Breast epithelium (tissue), 4 donors: ENCODE measurements at regions not wholly inside any gene's neighbourhood (a gene's known extent, or its start where the extent isn't known, plus 50 kb on each side); places are given as distances from the start of the nearest gene placed in this dataset.
"Not testable (repeated sequence)": the region's sequence is repeated elsewhere in the genome, so short reads cannot be mapped to it uniquely, and the experiment has no call there.

Experiments
- DNase-seq, 2 donors: peaks; one replicate each; pipeline ENCODE4 v3.0.0-alpha.2; 2019; ENCODE audit warnings: low spot score in 2 of 2
- H3K27ac ChIP-seq, 2 donors: fragments of 200-600 bp; sonication (generic) in 1 of 2; one replicate each; pipeline ENCODE4 v1.5.1; 2016 to 2019; ENCODE audit warnings: mild to moderate bottlenecking in 1 of 2
- H3K27me3 ChIP-seq, 2 donors: fragments of 200-600 bp; sonication (generic) in 1 of 2; one replicate each; pipeline versions ENCODE4 v1.5.1 to v1.6.0; 2017 to 2019; ENCODE audit warnings: control low read depth in 1 of 2, mild to moderate bottlenecking in 1 of 2
- H3K36me3 ChIP-seq: fragments of 200-600 bp; one replicate; pipeline ENCODE4 v1.5.1; 2019
- H3K4me1 ChIP-seq, 2 donors: fragments of 200-600 bp; sonication (generic); one replicate each; pipeline ENCODE4 v1.5.1; 2016 to 2019; ENCODE audit warnings: control low read depth in 1 of 2
- H3K4me3 ChIP-seq, 3 donors: fragments of 200-600 bp; sonication (generic); 1 replicate in 2 of 3; 2 replicates in 1 of 3; pipeline ENCODE4 v1.5.1; 2016 to 2019; ENCODE audit warnings: mild to moderate bottlenecking in 3 of 3, moderate library complexity in 2 of 3
- H3K9me3 ChIP-seq, 2 donors: fragments of 200-600 bp; sonication (generic) in 1 of 2; one replicate each; pipeline ENCODE4 v1.5.1; 2016 to 2019; ENCODE audit warnings: control low read depth in 1 of 2
- POLR2A ChIP-seq: fragments of 450-650 bp; IDR thresholded peaks from one replicate; pipeline ENCODE4 v1.6.1; 2016; ENCODE audit warnings: antibody characterized with exemption, mild to moderate bottlenecking, moderate library complexity
- POLR2AphosphoS5 ChIP-seq, 3 donors: sonication (generic); formaldehyde crosslinking; IDR thresholded peaks; one replicate each; pipeline ENCODE4 v1.6.1; 2017; ENCODE audit warnings: antibody characterized with exemption in 3 of 3
- intact Hi-C: fragments of 100-400 bp; cut with DNase I; formaldehyde crosslinking; loops from one replicate; pipeline ENCODE4 v1.15.1; 2023; ENCODE audit warnings: low total_unique reads
- TF ChIP-seq, protein P1 (sequence below), 3 donors: fragments of 450-650 bp; IDR thresholded peaks; one replicate each; pipeline ENCODE4 v1.5.1; 2016 to 2017; ENCODE audit warnings: antibody characterized with exemption in 3 of 3, mild to moderate bottlenecking in 3 of 3, moderate library complexity in 3 of 3

DNA sequence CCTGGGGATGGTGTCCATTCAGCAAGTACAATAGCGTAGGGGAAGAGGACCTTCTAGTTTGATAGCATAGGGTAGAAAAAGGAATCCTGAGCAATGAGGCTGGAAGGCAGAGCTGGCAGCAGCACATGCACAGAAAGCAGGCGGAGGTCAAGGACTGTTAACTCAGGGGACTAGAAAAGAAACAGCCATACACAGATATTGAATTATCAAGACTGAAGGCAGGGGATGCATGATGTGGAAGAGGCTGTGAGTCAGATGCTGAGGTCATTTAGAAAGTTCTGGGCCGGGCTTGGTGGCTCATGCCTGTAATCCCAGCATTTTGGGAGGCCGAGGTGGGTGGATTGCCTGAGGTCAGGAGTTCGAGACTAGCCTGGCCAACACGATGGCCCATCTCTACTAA, 65.6 kb downstream of the OPTC start:
- H3K36me3 ChIP-seq: no peaks in the 10 kb centered on the region
- H3K4me3 ChIP-seq: no peak overlapping the region
- intact Hi-C loops: no loop called here
- no peak for TF ChIP-seq POLR2A
- TF ChIP-seq, protein P1, sequence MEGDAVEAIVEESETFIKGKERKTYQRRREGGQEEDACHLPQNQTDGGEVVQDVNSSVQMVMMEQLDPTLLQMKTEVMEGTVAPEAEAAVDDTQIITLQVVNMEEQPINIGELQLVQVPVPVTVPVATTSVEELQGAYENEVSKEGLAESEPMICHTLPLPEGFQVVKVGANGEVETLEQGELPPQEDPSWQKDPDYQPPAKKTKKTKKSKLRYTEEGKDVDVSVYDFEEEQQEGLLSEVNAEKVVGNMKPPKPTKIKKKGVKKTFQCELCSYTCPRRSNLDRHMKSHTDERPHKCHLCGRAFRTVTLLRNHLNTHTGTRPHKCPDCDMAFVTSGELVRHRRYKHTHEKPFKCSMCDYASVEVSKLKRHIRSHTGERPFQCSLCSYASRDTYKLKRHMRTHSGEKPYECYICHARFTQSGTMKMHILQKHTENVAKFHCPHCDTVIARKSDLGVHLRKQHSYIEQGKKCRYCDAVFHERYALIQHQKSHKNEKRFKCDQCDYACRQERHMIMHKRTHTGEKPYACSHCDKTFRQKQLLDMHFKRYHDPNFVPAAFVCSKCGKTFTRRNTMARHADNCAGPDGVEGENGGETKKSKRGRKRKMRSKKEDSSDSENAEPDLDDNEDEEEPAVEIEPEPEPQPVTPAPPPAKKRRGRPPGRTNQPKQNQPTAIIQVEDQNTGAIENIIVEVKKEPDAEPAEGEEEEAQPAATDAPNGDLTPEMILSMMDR (IDR thresholded peaks at IDR 0.05): no peak
- no peak for TF ChIP-seq POLR2AphosphoS5 (IDR thresholded peaks at IDR 0.05)
- H3K9me3 ChIP-seq: no peaks in the 10 kb centered on the region
- no peaks in the 10 kb centered on the region for H3K27me3 ChIP-seq
- no peak for DNase-seq
- peak overlapping the region in 1 of 2 donors; percentile 69 for H3K27ac ChIP-seq
- H3K4me1 ChIP-seq: no peaks in the 10 kb centered on the region

DNA sequence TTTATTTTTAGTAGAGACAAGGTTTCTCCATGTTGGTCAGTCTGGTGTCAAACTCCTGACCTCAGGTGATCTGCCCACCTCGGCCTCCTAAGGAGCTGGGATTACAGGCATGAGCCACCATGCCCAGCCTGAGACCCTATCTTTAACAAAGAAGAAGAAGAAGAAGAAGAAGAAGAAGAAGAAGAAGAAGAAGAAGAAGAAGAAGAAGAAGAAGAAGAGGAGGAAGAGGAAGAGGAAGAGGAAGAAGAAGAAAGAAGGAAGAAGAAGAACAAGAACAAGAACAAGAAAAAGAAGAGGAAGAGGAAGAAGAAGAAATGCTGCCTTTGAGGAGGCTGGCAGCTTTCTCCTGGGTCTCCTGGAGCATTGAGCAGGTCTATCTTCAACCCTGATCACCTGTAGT, 64.9 kb upstream of the ATP2B4 start:
- H3K27ac ChIP-seq, H3K9me3 ChIP-seq, intact Hi-C loops, H3K4me1 ChIP-seq, H3K4me3 ChIP-seq, DNase-seq, H3K36me3 ChIP-seq, H3K27me3 ChIP-seq: not testable (repeated sequence)

GRCh38 chr1:203563291-203563690, 63.3 kb upstream of the ATP2B4 start:
- no peak for DNase-seq
- intact Hi-C loops: no loop called here
- Histone ChIP-seq H3K36me3 (no peaks in the 10 kb centered on the region), H3K4me3 (no peak overlapping the region), H3K9me3 (no peaks in the 10 kb centered on the region), H3K27me3 (no peaks in the 10 kb centered on the region), H3K27ac (no peak overlapping the region), H3K4me1 (no peaks in the 10 kb centered on the region)
- no peak for TF ChIP-seq POLR2AphosphoS5 (IDR thresholded peaks at IDR 0.05)
- no peak for TF ChIP-seq POLR2A
- TF ChIP-seq, protein P1 (IDR thresholded peaks at IDR 0.05): no peak

- H3K9me3 ChIP-seq: no peaks in the 10 kb centered on the region
- no peak overlapping the region for H3K27ac ChIP-seq
Measured at GRCh38 chr1:203564024-203564423, 62.6 kb upstream of the ATP2B4 start.

GRCh38 chr1:203565049-203565448, 61.6 kb upstream of the ATP2B4 start:
- intact Hi-C loops: no loop called here
- Histone ChIP-seq H3K9me3 (no peaks in the 10 kb centered on the region), H3K27me3 (no peaks in the 10 kb centered on the region), H3K27ac (no peak overlapping the region), H3K4me3 (no peak overlapping the region), H3K4me1 (no peaks in the 10 kb centered on the region), H3K36me3 (no peaks in the 10 kb centered on the region)
- TF ChIP-seq POLR2A (no peak), POLR2AphosphoS5 (IDR thresholded peaks at IDR 0.05) (no peak)
- TF ChIP-seq, protein P1 (IDR thresholded peaks at IDR 0.05): no peak
- no peak for DNase-seq

More at GRCh38 chr1:203564024-203564423, 62.6 kb upstream of the ATP2B4 start:
- no peaks in the 10 kb centered on the region for H3K27me3 ChIP-seq
- no peaks in the 10 kb centered on the region for H3K4me1 ChIP-seq
- DNase-seq: no peak
- no peak overlapping the region for H3K4me3 ChIP-seq
- intact Hi-C loops: no loop called here
- no peaks in the 10 kb centered on the region for H3K36me3 ChIP-seq
- no peak for TF ChIP-seq POLR2A
- TF ChIP-seq, protein P1 (IDR thresholded peaks at IDR 0.05): no peak
- no peak for TF ChIP-seq POLR2AphosphoS5 (IDR thresholded peaks at IDR 0.05)

DNA sequence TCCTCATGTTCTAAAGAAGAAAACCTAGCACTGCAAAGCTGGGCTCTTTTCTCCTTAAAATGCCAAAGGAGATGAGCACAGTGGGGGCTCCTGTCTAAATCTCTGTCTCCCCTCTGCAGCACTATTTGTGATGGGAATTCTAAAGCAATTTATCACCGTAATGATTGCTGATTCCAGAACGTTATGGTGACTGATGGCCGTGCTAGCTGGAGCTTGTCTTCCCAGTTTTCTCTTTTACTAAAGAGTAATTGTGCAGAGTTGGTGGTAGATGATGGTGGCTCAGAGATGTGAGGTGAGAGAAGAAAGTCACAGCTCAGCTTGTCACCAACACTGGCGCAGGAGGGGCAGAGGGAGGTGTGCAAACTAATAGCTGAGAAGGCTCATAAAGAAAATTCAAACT, 60.7 kb upstream of the ATP2B4 start:
- Histone ChIP-seq H3K4me3 (no peak overlapping the region), H3K4me1 (no peaks in the 10 kb centered on the region), H3K27me3 (no peaks in the 10 kb centered on the region), H3K36me3 (no peaks in the 10 kb centered on the region), H3K27ac (no peak overlapping the region), H3K9me3 (no peaks in the 10 kb centered on the region)
- intact Hi-C loops: no loop called here
- TF ChIP-seq POLR2A: no peak
- no peak for DNase-seq

DNA sequence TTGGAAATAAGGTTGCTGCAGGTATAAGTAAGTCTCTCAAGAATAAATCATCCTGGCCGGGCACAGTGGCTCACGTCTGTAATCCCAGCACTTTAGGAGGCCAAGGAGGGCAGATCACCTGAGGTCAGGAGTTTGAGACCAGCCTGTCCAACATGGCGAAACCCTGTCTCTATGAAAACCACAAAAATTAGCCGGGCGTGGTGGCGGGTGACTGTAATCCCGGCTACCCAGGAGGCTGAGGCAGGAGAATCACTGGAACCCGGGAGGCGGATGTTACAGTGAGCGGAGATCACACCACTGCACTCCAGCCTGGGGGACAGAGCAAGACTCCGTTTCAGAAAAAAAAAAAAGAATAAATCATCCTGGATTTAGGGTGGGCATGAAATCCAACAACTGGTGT, 59.7 kb upstream of the ATP2B4 start:
- DNase-seq, H3K36me3 ChIP-seq, H3K27me3 ChIP-seq, H3K4me1 ChIP-seq, H3K27ac ChIP-seq, intact Hi-C loops, H3K9me3 ChIP-seq, H3K4me3 ChIP-seq: not testable (repeated sequence)
